Forelimb muscle (tissue), 1 donor: ENCODE measurements at regions not wholly inside any gene's neighbourhood (a gene's known extent, or its start where the extent isn't known, plus 50 kb on each side); places are given as distances from the start of the nearest gene placed in this dataset.

Experiments used
- DNase-seq: peaks from one replicate; pipeline ENCODE4 v3.0.0-alpha.2; 2013; ENCODE audit warnings: low read depth

DNA sequence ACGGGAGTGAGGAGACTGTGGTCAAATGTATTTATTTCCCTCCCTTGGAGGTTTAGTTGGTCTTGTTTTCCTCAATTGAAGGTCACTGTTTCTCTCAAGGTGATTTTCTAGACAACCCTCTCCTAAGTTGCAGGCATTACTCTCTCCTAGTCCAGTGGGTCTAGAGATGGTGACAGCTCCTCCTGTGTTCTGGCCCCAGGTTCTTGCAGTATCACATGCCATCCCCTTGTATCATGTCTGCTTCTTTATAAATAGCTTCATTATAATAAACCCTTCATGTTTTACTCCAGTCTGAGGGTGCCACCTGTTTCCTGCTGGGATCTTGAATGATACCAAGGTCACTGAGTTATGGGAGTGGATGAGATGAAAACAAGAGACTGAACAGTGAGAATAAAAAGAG lies 208.0 kb upstream of the KCNN2 start:
- DNase-seq = no peak

DNA sequence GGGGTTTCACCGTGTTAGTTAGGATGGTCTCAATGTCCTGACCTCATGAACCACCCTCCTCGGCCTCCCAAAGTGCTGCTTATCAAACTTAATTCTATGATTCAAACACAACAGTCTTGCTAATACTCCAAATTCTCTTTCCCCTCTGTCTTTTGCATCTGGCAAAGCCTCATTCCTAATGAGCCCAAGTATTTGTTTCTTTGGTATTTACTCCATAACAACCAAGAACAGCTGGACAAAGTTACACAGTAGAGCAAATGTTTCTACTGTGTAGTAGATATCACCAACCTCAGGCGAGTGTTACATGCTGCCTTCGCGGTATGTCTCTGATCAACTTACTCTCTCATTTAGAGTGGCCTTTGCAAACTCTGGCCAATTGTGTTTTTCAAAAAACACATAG lies 195.8 kb upstream of the KCNN2 start:
- no peak for DNase-seq

DNA sequence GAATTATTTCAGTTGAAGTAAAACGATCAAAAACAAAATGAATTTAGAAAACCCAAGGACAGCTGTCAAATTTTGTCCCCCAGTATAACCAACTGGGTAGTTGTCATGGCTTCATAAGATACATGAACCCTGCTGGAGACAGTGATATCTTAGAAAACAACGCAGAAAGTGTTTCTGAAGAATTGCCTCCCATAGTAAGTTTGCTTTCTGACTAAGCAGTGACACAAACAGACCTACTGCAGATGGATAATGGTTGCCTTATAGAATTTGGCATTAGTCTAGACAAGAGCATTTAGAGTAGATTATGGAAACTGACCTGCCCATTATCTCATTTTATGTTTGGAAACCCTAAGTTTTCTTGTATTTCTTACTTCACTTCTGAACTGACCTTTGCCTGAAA lies 187.7 kb upstream of the KCNN2 start:
- DNase-seq = no peak

DNA sequence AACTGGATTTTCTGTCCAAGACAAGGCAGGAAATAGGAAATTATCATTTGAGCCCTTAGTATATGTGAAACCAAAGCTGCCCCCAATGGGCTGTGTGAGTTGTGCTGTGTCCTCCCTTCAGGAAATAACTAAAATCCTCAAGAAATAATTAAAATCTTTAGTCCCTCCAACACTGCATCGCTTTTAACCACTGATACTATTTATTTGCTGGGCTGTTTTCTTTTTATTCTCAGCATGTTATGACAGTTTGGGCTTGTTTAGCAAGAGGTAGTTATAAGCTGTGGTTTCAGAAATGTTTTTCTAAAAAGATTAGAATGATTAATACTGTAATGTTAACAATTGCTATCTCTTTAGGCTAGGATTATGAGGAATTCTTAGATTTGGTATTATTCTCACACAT lies 187.0 kb upstream of the KCNN2 start:
- DNase-seq = no peak

DNA sequence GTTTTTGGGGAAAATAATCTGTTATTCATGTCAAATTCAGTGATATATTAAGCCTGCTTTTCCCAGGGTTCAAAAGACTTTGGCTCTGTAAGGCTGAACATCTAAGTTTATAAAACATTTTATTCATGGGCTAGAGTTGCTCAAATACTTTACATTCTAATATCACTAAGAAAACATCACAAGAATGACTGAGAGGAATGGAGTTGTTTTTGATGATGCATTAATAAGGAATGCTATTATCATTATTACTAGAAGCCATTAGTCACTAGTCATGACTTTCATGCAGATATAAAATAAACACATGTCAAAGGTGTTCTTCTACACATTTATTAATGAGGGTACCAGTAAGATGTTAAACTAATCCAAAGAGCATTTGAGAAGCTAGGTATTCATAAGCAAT lies 185.5 kb upstream of the KCNN2 start:
- DNase-seq = no peak

DNA sequence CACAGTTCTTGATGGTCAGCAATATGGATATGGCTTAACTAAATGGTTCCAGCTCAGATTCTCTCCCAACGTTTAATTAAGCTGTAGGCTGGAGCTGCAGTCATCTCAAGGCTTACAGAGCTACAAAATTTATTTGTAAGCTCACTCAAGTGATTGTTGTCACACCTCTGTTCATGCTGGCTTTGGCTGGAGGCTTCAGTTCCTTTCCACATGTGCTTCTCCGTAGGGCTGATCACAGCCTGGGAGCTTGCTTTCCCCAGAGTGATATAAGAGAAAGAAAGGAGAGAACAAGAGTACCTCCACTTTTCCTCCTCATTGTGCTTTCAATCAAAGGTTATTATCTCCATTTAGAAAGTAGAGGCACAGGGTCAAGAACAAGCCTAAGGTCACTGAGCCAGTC lies 182.7 kb upstream of the KCNN2 start:
- DNase-seq = no peak

DNA sequence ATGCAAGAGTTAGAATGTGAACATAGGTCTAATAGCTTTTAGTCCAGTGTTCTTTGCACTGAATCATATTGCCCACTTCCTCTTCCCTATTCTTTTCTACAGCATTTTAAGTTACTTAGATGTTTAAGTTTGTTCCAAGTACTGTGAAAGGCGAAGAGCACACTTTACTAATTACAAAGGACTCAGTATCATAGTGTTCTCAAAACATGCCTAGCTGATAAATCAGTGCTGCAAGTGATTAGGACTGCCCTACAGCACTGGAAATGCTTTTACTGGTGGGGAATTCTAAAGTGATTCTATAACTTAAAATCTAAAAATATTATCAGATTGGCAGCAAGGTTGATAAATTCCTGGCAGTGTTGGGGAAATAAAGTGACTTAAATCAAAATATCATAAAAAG lies 177.9 kb upstream of the KCNN2 start:
- no peak for DNase-seq

DNA sequence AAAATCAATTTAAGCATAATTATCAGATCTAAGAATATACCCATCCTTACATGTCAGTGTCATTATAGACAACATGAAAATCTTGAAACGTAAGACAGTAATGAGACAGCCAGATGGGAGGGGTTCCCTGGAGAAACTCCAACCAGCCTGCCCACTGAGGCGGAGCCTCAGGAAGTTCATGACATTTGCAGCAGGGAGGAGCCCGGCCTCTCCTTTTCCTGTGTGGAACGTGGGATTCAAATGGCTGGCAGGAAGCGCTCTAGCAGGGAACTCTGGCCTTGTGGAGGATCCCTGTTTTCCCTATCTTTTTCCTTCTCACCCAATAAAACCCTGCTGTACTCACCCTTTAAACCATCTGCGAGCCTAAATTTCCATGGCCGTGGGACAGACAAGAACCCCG lies 176.6 kb upstream of the KCNN2 start:
- no peak for DNase-seq

DNA sequence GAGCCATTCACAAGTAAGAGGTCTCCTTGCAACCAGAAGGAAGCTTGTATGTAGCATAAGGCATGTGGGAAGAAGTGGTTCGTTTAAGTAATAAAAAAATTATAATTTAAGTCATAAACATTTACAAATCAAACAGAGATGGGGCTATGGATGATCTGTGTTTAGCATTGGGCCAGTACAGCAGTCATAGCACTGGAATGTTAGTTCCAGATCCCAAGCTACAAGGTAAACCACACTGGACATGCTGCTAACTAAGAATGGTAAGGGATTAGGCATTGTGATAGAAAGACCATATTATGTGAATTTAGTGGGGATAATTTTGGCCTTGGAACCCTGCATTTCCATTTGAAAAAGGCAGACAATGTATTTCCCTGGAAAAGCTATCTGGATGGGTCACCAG lies 170.4 kb upstream of the KCNN2 start:
- DNase-seq = no peak

DNA sequence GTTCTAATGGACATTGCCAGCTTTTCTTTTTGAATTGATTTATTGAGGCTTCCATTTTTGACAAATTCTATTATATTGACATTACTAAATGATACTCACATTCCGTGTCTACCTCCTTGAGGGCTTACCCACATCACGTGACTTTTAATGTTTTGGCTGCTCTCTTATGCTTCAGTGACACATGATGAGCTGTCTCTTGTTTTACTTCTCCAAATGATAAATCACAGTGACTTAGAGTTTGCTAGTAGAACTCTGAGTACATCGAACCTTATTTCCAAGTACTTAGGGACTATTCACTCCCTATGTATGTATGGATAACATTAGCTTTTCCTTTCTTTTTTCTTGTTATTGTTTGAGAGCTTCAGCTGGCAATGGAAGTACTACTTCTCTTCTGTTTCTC lies 169.8 kb upstream of the KCNN2 start:
- DNase-seq = no peak

DNA sequence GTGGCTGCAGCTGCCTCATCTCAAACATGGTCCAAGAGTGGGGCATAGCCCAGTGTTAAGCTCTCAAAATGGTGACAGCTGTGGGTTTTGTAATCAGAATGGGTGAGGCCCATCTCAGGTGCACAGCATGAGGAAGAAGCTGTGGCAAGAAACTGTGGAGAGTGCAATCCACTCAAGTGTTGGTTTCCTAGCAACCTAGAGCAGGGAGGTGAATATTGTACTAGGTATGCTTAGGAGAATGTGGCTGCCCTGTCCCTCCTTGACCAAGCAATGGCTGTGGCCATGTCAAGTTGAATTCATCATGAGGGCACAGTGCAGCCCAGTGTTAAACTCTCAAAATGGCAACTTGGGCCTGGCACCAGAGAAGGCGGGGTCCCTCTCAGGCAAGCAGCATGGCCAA lies 160.5 kb upstream of the KCNN2 start:
- no peak for DNase-seq

DNA sequence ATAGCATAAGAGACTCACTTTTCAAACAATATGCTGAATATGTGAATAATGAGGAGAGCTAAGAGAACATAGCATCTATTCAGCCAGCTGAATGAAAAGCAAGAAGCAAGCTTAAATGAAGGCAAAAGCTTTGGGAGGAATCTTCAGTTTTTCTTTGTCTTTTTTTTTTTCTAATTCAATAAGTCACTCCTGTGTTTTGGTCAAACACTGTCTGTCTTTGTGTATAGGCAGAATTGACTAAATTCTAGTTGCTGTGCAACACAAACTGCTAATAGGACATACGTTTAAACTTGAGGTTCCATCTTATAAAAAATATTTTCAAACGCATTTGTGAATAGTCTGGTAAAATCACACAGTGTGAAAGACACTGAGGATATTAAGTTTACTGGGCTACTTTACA lies 156.9 kb upstream of the KCNN2 start:
- no peak for DNase-seq

DNA sequence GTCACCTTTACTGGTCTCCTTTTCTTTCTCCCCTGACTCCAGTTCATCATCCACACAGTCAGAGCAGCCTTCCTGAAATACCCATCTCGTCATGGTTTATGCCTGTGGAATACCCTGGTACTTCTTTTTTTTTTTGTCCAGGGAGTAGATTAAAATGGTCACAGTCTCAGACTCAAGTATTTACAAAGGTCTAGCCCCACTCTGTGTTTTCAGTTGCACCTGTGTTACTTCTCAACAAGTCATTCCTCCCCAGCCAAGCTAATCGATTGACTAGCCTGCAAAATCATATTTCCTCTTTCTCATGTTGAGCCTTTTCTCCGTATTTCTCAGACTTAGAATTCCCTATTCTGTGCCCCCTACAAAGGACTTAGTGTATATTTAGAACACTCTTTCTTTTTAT lies 155.2 kb upstream of the KCNN2 start:
- no peak for DNase-seq

DNA sequence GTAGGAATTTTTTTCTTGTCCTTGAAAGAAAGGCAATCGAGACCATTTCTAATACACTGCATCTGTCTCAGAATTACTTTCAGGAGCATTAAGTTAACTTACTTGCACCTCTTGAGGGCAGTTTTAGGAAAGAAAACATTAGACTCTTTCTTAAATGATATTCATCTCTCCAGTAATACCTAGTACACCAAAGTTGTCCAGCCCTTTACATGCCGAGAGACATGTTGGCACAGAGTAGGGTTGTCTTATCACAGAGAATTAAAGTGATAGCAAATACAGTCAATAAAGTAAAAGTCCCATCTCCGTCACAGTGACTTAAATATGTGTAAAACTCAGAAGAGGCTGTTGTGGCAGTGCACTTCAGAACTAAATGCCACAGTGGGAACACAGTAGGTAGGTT lies 154.3 kb upstream of the KCNN2 start:
- DNase-seq = no peak

DNA sequence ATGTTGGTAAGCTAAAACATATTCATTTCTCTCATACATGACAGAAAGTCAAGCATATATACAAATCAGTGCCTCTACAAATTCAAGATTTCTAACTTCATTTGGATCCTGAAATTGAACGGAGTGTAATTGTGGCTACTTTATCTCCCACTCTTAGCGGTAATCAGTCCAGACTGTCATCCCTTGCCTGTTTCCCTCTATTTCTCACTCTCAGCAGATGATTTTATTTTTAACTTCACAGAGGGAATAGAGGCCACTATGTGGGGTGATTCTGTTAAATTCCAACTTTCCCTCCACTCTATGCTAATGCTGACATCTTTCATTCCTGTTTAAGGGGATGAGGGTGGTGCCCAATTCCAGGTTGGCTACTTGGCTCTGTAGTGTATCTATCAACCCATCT lies 153.8 kb upstream of the KCNN2 start:
- DNase-seq = no peak

DNA sequence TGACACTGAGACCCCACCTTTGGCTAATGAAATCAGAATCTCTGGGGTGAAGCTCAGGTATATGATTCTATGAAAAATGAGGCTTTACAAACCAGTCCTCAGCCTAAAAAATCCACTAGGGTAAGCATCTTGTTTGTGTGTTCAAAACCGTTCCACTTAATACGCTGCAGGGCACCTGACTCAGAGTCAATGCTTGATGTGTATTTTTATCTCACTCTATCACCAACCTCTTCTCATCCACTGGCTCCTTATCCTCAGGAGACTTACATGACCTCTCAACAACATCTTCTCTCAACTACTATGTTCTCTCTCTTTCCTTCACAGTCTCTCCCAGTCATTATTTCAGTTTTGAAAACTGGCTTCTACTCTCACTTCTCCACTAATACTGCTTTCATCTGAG lies 153.3 kb upstream of the KCNN2 start:
- DNase-seq = no peak

DNA sequence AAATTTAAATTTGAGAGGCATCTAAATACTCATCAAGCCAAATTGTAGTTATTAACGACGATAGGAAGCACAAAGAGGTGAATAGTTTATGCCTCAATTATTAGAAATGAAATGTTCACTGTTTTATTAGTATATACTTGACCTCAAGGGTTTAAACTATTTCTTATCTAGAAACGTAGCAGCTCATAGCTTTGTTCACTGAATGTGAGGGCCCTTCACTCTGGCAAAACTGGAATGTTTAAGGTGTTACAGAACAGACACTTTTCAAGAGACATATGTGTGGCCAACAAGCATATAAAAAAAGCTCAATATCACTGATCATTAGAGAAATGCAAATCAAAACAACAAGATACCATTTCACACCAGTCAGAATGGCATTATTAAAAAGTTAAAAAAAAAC lies 151.2 kb upstream of the KCNN2 start:
- DNase-seq = no peak

DNA sequence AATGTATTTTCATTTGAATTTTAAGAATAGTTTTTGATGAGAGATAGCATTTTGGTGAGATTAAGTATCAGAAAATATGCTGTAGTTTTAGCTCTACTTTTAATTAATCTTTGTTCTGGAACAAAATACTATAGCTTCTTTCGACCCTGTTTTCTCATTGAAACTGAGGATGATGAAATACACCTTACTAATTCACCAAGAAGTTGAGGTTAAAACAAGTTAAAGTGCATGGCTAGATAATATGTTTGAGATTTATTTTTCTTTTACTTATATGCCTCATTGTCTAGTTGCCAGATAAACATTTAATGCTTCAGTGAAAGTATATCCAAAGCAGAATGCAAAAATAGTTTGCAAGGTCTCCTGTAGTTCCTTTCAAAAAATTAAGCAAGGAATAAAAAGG lies 140.1 kb upstream of the KCNN2 start:
- no peak for DNase-seq

DNA sequence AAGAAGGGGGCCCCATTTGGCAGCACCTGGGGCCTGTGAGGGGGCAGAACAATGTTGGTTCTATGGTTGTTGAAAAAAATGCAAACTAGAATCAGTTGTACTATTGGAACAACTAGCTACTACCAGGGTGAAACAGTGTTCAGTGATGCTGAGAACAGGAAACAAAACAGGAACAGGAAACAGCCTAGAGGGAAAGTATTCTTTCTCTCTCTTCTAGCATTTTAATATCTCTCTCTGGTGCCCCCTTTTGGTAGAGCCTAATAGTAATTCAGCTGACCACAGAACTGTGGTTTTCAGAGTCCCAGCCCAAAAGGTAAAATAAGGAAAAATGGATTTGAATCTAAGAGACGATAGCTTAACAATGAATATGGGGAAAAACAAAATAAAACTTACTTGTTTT lies 138.0 kb upstream of the KCNN2 start:
- DNase-seq = no peak

DNA sequence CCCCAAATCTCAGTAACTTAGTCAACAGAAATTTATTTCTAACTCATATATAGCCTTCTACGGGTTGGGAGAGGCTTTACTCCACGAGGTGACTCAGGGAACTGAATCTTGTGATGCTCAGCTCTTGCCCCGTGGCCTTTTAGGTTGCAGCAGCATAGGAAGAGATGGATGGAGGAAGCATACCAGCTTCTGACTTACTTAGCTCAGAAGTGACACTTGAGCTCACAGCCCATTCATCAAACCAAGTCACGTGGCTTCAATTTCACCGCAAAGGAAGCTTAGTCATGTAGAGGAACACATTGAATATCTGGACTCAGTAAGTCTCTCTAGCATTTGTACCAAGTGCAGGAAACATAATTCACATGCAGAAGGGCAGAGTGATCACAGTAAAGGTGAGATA lies 124.1 kb upstream of the KCNN2 start:
- no peak for DNase-seq

DNA sequence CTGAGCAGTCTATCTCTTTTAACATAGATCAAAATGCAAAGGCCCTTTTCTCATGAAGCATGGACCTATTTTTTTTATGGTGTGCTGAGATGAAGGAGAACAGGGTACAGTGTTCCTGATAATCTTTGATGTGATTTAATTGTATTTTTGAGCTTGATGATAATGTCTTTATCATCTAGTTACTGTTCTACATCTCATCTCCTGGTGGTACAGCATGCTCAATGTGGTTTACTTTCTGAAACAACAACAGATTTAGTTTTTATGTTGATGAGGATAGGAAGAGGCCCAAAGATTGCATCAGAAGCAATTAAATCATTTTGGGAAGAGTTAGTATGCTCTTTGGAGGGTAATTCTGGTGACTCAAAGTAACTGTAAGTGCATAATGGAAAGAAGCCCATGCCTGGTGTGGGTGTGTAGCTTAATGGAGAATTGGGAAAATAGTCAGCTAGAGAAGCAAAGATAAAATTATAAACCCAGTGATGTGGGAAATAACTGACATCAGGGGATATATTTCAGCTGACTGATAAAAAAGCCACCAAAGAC lies 123.0 kb upstream of the KCNN2 start:
- DNase-seq = no peak

DNA sequence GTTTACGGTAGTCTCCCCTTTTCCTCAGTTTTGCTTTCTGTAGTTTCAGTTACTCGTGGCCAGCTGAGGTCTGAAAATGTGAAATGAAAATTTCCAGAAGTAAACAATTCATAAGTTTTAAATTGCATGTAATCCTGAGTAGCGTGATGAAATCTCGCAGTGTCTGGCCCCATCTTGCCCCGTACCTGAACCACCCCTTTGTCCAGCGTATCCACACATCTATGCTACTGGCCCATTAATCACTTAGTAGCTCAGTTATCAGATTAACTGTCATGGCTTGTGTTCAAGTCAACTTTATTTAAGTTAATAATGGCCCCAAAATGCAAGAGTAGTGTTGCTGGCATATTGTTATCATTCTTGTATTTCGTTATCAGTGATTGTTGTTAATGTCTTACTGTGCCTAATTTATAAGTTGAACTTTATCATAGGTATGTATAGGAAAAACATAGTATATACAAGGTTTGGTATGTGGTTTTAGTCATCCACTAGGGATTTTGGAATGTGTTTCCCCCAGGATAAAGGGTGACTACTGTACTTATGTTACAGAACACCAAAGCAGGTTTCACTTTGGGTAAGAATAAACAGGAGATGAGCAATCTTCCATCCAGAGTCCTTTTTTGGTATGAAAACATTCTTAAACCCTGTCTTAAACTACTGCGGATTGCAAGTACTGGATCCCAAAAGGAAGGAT lies 118.4 kb upstream of the KCNN2 start:
- DNase-seq = no peak

DNA sequence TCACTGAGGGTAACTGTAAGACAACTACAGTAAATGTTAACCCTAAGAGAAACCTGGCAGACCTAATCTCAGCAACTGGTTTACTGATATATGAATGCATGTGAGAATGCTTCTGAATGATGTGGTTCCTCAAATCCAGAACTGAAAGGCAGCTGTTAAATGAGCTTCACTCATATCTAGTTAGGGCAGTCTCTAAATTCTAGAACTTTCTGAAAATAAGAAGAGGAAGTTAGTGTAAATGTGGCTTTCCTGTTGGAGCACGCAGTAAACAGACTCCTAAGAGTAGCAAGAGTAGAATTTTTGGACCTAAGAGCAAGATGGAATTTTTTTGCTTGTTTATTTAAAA lies 117.9 kb upstream of the KCNN2 start:
- no peak for DNase-seq

DNA sequence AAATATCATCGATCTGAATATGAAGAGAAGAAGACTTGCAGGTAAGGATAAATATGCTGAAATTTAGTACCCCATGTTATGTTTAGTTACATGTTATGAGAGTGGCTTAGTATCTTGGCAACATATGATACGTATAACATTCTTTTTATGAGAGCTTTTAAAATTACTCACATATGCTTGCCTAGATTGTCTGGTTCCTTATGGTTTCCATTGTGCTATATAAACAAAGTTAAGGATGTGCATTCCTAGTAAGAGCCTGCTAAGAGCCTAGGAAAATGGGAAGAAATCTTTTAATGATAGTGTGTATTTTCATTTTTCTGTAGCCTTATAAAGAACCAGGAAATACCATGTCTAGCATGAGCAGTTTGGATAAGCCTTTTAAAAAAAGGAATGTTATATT lies 112.0 kb upstream of the KCNN2 start:
- no peak for DNase-seq

DNA sequence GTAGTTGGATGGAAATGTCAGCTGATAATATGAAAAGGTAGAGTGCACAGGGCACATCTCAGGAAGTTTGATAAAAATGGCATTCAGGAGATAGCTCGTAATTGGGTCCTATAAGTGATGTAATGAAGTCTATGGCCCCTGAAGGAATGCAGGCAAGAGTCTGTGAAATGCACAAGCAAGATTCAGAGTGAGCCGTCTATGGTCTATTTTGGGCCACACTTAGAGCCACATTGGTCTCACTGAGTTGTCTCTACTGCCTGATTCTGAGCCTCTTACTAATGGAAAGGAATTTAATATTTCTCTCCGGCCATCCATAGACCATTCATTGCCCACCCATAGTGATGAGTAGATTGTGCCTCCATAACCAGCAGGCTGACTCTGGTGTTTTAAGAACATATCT lies 111.3 kb upstream of the KCNN2 start:
- no peak for DNase-seq
